C4-2B (cell line): ENCODE measurements at regions not wholly inside any gene's neighbourhood (a gene's known extent, or its start where the extent isn't known, plus 50 kb on each side); places are given as distances from the start of the nearest gene placed in this dataset.

ENCODE experiments used
- H3K27ac ChIP-seq: fragments of 450-650 bp; 2 replicates; pipeline ENCODE4 v1.5.1; 2017
- ZFX ChIP-seq: fragments of 450-650 bp; IDR thresholded peaks from 2 replicates; pipeline ENCODE4 v1.6.1; 2017
- TF ChIP-seq, protein P1 (sequence below): fragments of 450-650 bp; conservative IDR thresholded peaks from 2 replicates; pipeline ENCODE4 v1.5.1; 2017; ENCODE audit warnings: mild to moderate bottlenecking

DNA sequence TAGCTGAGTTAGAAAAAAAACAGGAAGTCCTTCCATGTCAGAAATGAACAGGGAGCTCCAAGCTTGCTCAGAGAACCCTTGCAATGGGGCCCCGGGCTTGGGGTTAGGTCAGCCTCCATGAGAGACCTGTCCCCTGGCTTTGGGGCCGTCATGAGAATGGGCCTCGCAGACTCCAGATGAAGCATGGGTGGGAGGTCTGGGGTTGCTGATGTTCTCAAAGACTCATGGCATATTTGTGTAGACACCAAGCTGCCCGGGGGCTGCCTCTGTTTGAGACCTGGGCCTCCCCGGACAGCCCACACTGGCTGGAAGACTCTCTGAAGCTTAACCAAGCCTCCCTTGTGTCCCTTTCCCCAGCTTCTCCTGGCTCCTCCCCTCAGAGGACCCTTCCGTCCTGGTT is 186.3 kb downstream of the IRX2 start:
- H3K27ac ChIP-seq = no peak overlapping the region
- TF ChIP-seq ZFX = no peak
- TF ChIP-seq, protein P1, sequence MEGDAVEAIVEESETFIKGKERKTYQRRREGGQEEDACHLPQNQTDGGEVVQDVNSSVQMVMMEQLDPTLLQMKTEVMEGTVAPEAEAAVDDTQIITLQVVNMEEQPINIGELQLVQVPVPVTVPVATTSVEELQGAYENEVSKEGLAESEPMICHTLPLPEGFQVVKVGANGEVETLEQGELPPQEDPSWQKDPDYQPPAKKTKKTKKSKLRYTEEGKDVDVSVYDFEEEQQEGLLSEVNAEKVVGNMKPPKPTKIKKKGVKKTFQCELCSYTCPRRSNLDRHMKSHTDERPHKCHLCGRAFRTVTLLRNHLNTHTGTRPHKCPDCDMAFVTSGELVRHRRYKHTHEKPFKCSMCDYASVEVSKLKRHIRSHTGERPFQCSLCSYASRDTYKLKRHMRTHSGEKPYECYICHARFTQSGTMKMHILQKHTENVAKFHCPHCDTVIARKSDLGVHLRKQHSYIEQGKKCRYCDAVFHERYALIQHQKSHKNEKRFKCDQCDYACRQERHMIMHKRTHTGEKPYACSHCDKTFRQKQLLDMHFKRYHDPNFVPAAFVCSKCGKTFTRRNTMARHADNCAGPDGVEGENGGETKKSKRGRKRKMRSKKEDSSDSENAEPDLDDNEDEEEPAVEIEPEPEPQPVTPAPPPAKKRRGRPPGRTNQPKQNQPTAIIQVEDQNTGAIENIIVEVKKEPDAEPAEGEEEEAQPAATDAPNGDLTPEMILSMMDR = no peak

DNA sequence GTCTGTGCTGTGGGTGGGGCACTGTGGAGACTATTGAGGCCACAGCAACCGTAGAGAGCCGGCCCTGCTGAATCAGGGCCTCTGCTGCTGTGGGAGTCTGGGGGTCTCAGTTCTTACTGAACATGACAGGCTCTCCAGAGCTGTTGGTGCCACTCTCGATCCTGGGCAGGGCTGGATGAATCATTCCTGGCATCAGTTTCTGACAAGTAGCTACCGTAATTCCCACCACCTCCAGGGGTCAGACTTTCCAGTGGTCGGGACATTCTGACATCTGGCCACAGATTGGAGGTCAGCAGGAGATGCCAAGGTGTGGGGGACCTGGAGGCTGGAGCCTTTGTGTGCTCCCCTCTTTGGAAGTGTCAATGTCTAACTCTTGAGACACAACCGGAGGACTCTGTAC is 188.4 kb downstream of the IRX2 start:
- TF ChIP-seq, protein P1 = no peak; the same call in 1 of the 2 replicates
- TF ChIP-seq ZFX = no peak
- no peak overlapping the region for H3K27ac ChIP-seq

DNA sequence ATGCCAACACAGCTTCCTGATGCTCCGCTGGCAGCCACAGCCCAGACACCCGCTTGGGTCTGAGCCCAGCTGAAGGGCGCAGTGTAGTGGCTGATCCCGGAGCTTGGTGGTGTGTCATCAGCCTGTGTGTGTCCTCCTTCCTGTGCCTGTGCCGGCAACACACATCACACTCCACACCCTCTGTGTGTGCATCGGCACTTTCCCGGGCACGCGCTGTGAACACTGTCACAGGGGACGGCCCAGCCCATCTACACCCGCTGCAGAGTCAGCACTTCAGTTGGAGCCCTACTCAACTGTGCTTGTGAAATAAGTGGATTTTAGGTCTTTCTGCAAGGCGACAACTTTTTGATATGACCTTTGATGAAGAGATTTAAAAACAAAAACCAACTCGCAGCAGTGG is 189.4 kb downstream of the IRX2 start:
- no peak overlapping the region for H3K27ac ChIP-seq
- TF ChIP-seq, protein P1 = no peak
- TF ChIP-seq ZFX = no peak

DNA sequence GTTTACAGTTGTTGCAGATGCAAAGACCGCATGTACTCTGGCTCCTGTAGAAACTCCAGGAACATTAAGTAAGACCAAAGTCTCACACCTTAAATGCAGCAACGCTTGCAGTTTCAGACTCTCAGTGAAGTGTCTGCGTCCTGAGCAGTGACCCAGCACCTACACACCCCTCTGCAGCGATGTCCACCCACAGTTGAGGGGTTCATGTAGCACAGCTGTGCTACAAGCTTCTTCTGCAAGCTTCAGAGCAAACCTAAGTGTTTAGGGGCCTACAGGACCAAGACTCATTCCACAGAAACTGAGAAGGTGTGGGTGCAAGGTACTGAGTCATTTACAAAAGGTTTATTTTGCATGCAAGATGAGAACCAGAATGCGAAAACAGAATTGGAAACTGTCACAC is 191.0 kb downstream of the IRX2 start:
- TF ChIP-seq, protein P1 = no peak
- no peak for TF ChIP-seq ZFX
- H3K27ac ChIP-seq = no peak overlapping the region

DNA sequence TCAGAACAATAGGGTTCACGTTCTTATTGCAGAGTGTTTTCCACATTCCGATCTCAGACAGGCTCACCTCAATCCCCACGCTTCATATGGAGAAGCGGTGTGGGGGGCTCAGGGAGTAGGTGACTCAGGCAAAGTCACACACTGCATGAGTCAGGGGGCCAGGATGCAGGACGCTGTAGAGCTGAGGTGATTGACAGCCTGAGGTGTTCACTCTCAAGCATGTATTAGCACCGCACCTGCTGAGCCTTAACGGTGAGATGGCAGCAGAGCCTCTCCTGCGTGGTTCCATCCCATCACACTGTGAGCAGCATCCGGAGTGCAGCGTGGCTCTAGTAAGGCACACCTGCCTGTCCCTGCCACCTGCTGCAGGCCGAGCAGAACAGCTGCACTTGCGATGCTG is 194.0 kb downstream of the IRX2 start:
- H3K27ac ChIP-seq = no peak overlapping the region
- TF ChIP-seq, protein P1 = no peak
- no peak for TF ChIP-seq ZFX

DNA sequence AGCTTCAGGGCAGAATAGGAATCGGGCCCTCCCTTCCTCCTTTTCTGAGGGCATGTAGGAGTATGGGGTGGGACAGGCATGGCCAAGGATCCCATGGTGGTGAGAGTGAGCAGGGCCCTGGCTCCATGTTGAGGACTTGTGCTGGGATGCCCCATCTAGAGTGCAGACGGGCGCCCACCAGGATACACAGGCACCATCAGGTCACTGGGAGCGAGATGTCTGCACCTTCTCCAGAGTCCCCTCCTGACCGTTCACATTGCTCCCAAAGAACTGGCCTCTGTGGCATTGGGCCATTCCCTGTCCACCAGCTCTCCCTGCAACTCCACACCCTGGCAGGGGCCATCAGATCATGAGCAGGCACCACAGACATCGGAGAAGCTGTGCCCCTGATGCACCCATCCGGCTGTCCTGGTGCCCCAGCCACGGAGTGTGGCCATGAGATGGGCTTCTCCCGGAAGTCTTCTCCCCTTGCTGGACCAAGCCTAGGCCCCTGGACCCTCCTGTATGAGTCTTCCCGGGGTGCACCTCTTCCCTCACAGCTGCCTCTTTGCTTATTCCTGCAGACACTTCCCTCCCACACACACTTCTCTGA is 195.0 kb downstream of the IRX2 start:
- H3K27ac ChIP-seq = peak overlapping the region; percentile 14; the same call in 1 of the 2 replicates
- no peak for TF ChIP-seq ZFX
- TF ChIP-seq, protein P1 = no peak

DNA sequence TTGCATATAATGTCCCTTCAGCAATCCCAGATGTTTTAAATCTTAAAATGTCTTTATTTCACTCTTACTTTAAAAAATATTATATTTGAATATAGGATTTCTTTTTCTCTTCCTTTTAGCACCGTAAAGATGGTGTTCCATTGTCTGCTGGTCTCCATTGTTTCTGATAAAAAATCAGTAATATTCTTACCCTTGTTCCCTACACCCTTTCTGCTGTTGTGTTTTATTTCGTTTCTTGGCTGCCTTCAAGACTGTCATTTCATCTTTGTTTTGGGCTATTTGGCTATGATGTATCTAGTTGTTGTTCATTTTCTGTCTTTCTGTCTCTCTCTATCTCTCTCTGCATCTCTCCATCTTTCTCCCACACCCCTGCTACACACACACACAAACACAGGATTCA is 197.9 kb downstream of the IRX2 start:
- H3K27ac ChIP-seq = no peak overlapping the region
- TF ChIP-seq, protein P1 = no peak
- TF ChIP-seq ZFX = no peak
